ENCODE measurements at regions not wholly inside any gene's neighbourhood (a gene's known extent, or its start where the extent isn't known, plus 50 kb on each side); places are given as distances from the start of the nearest gene placed in this dataset.

DNA sequence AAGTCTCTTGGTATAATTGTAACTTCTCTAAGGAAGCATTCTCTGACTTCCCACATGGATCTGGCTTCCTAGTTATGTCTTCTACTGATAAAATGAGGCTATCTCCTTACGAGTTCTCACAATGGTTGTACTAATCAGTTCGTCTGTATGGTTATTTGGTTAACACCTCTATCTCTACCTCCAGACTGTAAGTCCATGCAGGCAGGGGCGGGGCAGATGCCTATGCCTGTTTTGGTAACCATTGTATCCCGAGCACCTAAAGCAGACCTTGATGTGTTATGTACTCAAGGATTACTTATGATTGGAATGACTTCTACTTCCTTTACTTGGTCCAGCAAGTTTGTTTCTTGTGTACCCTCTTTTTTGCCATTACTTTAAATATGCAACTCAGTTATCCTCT, 125.0 kb upstream of the PITX1 start:
- BruUV-seq (replicated peaks), result no TSS peak
- H4K20me1 ChIP-seq (replicated peaks; ENCODE audit: control insufficient read depth, extremely low read depth, insufficient read depth, low read length), result no peaks in the 10 kb centered on the region
- ChIA-PET POLR2A (no interaction called here), CTCF (no interaction called here)
- TF ChIP-seq POLR2AphosphoS5 (IDR thresholded peaks at IDR 0.05; ENCODE audit: insufficient read depth, low read depth, low read length) (no peak), GATA2 (IDR thresholded peaks at IDR 0.05; ENCODE audit: insufficient read depth, insufficient read length, low read depth, low read length) (no peak), POLR2A (IDR thresholded peaks at IDR 0.05; ENCODE audit: low read depth, low read length) (no peak), FOS (IDR thresholded peaks at IDR 0.05; ENCODE audit: borderline replicate concordance, insufficient read depth, low read length) (no peak), EZH2 (IDR thresholded peaks at IDR 0.05; ENCODE audit: borderline replicate concordance, low read depth, low read length, severe bottlenecking) (no peak)
- TF ChIP-seq, protein P1, sequence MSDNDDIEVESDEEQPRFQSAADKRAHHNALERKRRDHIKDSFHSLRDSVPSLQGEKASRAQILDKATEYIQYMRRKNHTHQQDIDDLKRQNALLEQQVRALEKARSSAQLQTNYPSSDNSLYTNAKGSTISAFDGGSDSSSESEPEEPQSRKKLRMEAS (IDR thresholded peaks at IDR 0.05; ENCODE audit: insufficient read depth, insufficient read length), result no peak
- H3K79me2 ChIP-seq (ENCODE audit: control insufficient read depth, insufficient read depth, low read length), result no peaks in the 10 kb centered on the region
- H3K36me3 ChIP-seq (ENCODE audit: control insufficient read depth in 2 of 2, extremely low read depth in 1 of 2, insufficient read depth in 2 of 2, low read length in 2 of 2), result no peaks in the 10 kb centered on the region
- intact Hi-C loops (cut with micrococcal nuclease), result no loop called here
- no peak overlapping the region for H3K4me2 ChIP-seq (ENCODE audit: insufficient read depth, low read length)
- dilution Hi-C loops (cut with MboI; ENCODE audit: extremely low pct_ligation_motif_present, low sequenced_read_pairs), result no loop called here
- H3K4me3 ChIP-seq (replicated peaks in 1 of 3; ENCODE audit: insufficient read depth in 1 of 3, low read depth in 1 of 3, low read length in 3 of 3), result no peak overlapping the region
- H2AFZ ChIP-seq (ENCODE audit: low read depth, low read length), result no peak overlapping the region
- no peaks in the 10 kb centered on the region for H3K9me1 ChIP-seq (replicated peaks; ENCODE audit: control insufficient read depth, extremely low read depth, insufficient read depth, low read length)
- peaks cover 10 to 18% of the 10 kb centered on the region in 2 experiments for H3K27me3 ChIP-seq (ENCODE audit: control insufficient read depth in 2 of 2, insufficient read depth in 2 of 2, low read length in 2 of 2)
- H3K4me1 ChIP-seq (ENCODE audit: control insufficient read depth, extremely low read depth, insufficient read depth, low read length), result no peaks in the 10 kb centered on the region
- no peak for DNase-seq (ENCODE audit: low read depth, low spot score)
- no peak for FAIRE-seq
- no peak overlapping the region for H3K27ac ChIP-seq (ENCODE audit: insufficient read depth, low read depth, low read length)
- no peaks in the 10 kb centered on the region for H3K9me3 ChIP-seq (replicated peaks; ENCODE audit: control insufficient read depth, insufficient read depth, low read length)
- no peak overlapping the region for H3K9ac ChIP-seq (replicated peaks; ENCODE audit: extremely low read depth, insufficient read depth, low read length)

DNA sequence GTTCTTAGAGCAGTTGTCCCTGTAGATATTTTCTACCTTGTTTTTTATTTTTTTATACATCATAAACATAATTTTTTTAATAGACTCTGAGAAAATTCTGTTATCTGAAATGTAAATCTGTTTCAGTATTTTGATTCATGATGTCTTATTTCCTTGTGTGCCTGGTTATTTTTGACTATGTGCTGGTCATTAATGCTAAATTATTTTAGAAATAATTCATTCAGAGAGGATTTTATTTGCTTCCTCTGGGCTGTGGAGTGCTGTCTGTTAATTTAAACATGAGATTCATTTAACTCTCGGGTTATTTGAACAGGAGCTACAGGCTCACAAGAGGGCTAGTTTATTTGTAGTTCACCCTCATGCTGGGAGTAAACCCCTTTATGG, 124.3 kb upstream of the PITX1 start:
- TF ChIP-seq POLR2AphosphoS5 (IDR thresholded peaks at IDR 0.05; ENCODE audit: insufficient read depth, low read depth, low read length) (no peak), JUN (IDR thresholded peaks at IDR 0.05; ENCODE audit: borderline replicate concordance, insufficient read depth, insufficient read length, low read depth) (no peak), MYC (IDR thresholded peaks at IDR 0.05; ENCODE audit: low read depth, low read length) (no peak), EZH2 (IDR thresholded peaks at IDR 0.05; ENCODE audit: borderline replicate concordance, low read depth, low read length, severe bottlenecking) (no peak), GATA2 (IDR thresholded peaks at IDR 0.05; ENCODE audit: insufficient read depth, insufficient read length, low read depth, low read length) (no peak), FOS (IDR thresholded peaks at IDR 0.05; ENCODE audit: borderline replicate concordance, insufficient read depth, low read length) (no peak), POLR2A (IDR thresholded peaks at IDR 0.05; ENCODE audit: low read depth, low read length) (no peak)
- TF ChIP-seq, protein P1 (IDR thresholded peaks at IDR 0.05; ENCODE audit: insufficient read depth, insufficient read length), result no peak
- TF ChIP-seq, protein P2, sequence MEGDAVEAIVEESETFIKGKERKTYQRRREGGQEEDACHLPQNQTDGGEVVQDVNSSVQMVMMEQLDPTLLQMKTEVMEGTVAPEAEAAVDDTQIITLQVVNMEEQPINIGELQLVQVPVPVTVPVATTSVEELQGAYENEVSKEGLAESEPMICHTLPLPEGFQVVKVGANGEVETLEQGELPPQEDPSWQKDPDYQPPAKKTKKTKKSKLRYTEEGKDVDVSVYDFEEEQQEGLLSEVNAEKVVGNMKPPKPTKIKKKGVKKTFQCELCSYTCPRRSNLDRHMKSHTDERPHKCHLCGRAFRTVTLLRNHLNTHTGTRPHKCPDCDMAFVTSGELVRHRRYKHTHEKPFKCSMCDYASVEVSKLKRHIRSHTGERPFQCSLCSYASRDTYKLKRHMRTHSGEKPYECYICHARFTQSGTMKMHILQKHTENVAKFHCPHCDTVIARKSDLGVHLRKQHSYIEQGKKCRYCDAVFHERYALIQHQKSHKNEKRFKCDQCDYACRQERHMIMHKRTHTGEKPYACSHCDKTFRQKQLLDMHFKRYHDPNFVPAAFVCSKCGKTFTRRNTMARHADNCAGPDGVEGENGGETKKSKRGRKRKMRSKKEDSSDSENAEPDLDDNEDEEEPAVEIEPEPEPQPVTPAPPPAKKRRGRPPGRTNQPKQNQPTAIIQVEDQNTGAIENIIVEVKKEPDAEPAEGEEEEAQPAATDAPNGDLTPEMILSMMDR (IDR thresholded peaks at IDR 0.05; ENCODE audit: extremely low read depth in 1 of 2, insufficient read depth in 1 of 2, low read depth in 1 of 2, low read length in 2 of 2), result no peak
- POLR2A ChIA-PET, result no interaction called here

More for the DNA sequence above, 124.3 kb upstream of the PITX1 start:
- no peak for DNase-seq (ENCODE audit: low read depth, low spot score)
- Histone ChIP-seq H3K9me1 (replicated peaks; ENCODE audit: control insufficient read depth, extremely low read depth, insufficient read depth, low read length) (no peaks in the 10 kb centered on the region), H3K9me3 (replicated peaks; ENCODE audit: control insufficient read depth, insufficient read depth, low read length) (no peaks in the 10 kb centered on the region), H4K20me1 (replicated peaks; ENCODE audit: control insufficient read depth, extremely low read depth, insufficient read depth, low read length) (no peaks in the 10 kb centered on the region), H3K27ac (ENCODE audit: insufficient read depth, low read depth, low read length) (no peak overlapping the region), H3K9ac (replicated peaks; ENCODE audit: extremely low read depth, insufficient read depth, low read length) (no peak overlapping the region), H3K4me3 (replicated peaks in 1 of 3; ENCODE audit: insufficient read depth in 1 of 3, low read depth in 1 of 3, low read length in 3 of 3) (no peak overlapping the region), H3K79me2 (ENCODE audit: control insufficient read depth, insufficient read depth, low read length) (no peaks in the 10 kb centered on the region), H2AFZ (ENCODE audit: low read depth, low read length) (no peak overlapping the region), H3K36me3 (ENCODE audit: control insufficient read depth in 2 of 2, extremely low read depth in 1 of 2, insufficient read depth in 2 of 2, low read length in 2 of 2) (no peaks in the 10 kb centered on the region), H3K4me1 (ENCODE audit: control insufficient read depth, extremely low read depth, insufficient read depth, low read length) (no peaks in the 10 kb centered on the region), H3K4me2 (ENCODE audit: insufficient read depth, low read length) (no peak overlapping the region), H3K27me3 (ENCODE audit: control insufficient read depth in 2 of 2, insufficient read depth in 2 of 2, low read length in 2 of 2) (peaks cover 10 to 18% of the 10 kb centered on the region in 2 experiments)
- intact Hi-C loops (cut with micrococcal nuclease), result no loop called here
- no TSS peak for BruUV-seq (replicated peaks)
- CTCF ChIA-PET, result no interaction called here
- dilution Hi-C loops (cut with MboI; ENCODE audit: extremely low pct_ligation_motif_present, low sequenced_read_pairs), result no loop called here
- no peak for FAIRE-seq
